GM23248 (cell line): ENCODE measurements at regions not wholly inside any gene's neighbourhood (a gene's known extent, or its start where the extent isn't known, plus 50 kb on each side); places are given as distances from the start of the nearest gene placed in this dataset.

Experiments used
- DNase-seq: peaks from one replicate; pipeline ENCODE4 v3.0.0-alpha.2; 2015
- H2AFZ ChIP-seq: fragments of 200-600 bp; sonication (generic); 2 replicates; pipeline ENCODE4 v1.6.1; 2016; ENCODE audit warnings: antibody characterized with exemption
- H3F3A ChIP-seq: fragments of 200-600 bp; sonication (generic); 2 replicates; pipeline ENCODE4 v1.6.1; 2016; ENCODE audit warnings: mild to moderate bottlenecking, antibody characterized with exemption, mixed run types; ENCODE audit not compliant: insufficient read depth
- H3K27ac ChIP-seq: fragments of 200-600 bp; sonication (generic); 2 replicates; pipeline ENCODE4 v1.5.1; 2016; ENCODE audit warnings: mild to moderate bottlenecking
- H3K27me3 ChIP-seq: fragments of 200-600 bp; sonication (generic); replicated peaks from 2 replicates; pipeline ENCODE4 v1.6.1; 2016; ENCODE audit warnings: mild to moderate bottlenecking; ENCODE audit not compliant: insufficient read depth
- H3K36me3 ChIP-seq: fragments of 200-600 bp; sonication (generic); 2 replicates; pipeline ENCODE4 v1.6.1; 2016; ENCODE audit warnings: low read depth, mild to moderate bottlenecking
- H3K4me1 ChIP-seq: fragments of 200-600 bp; sonication (generic); 2 replicates; pipeline ENCODE4 v1.6.1; 2016; ENCODE audit warnings: mild to moderate bottlenecking; ENCODE audit not compliant: insufficient read depth
- H3K4me2 ChIP-seq: fragments of 200-600 bp; sonication (generic); one replicate; pipeline ENCODE4 v1.6.1; 2016; ENCODE audit warnings: mild to moderate bottlenecking; ENCODE audit not compliant: unreplicated experiment
- H3K4me3 ChIP-seq: fragments of 200-600 bp; sonication (generic); 2 replicates; pipeline ENCODE4 v1.5.1; 2016; ENCODE audit warnings: mild to moderate bottlenecking
- H3K79me2 ChIP-seq: fragments of 200-600 bp; sonication (generic); 2 replicates; pipeline ENCODE4 v1.6.1; 2016; ENCODE audit warnings: mild to moderate bottlenecking; ENCODE audit not compliant: insufficient read depth
- H3K9ac ChIP-seq: fragments of 200-600 bp; sonication (generic); 2 replicates; pipeline ENCODE4 v1.6.1; 2016; ENCODE audit warnings: mild to moderate bottlenecking
- H3K9me2 ChIP-seq: fragments of 200-600 bp; sonication (generic); 2 replicates; pipeline ENCODE4 v1.6.1; 2016; ENCODE audit warnings: mixed run types, mild to moderate bottlenecking, moderate library complexity; ENCODE audit not compliant: insufficient read depth
- H3K9me3 ChIP-seq: fragments of 200-600 bp; sonication (generic); one replicate; pipeline ENCODE4 v1.6.1; 2017; ENCODE audit warnings: low read depth
- H4K20me1 ChIP-seq: fragments of 200-600 bp; sonication (generic); 2 replicates; pipeline ENCODE4 v1.6.0; 2016; ENCODE audit not compliant: insufficient read depth
- EZH2 ChIP-seq: fragments of 200-600 bp; sonication (generic); IDR thresholded peaks from 2 replicates; pipeline ENCODE4 v1.6.1; 2018; ENCODE audit warnings: antibody characterized with exemption, mild to moderate bottlenecking; ENCODE audit not compliant: insufficient read depth, poor library complexity, severe bottlenecking
- EZH2phosphoT487 ChIP-seq: fragments of 200-600 bp; sonication (generic); IDR thresholded peaks from 2 replicates; pipeline ENCODE4 v1.6.1; 2018; ENCODE audit warnings: antibody characterized with exemption, moderate library complexity, mild to moderate bottlenecking, low read depth; ENCODE audit not compliant: insufficient read depth
- WGBS, 2 experiments: methylation state at CpG; one replicate each; pipeline ENCODE4 v1.1.6; 2015 to 2017; ENCODE audit warnings: low lambda C conversion rate in 2 of 2, low coverage in 1 of 2; ENCODE audit errors: missing lambda C conversion rate in 2 of 2; 5-methylcytosine and 5-hydroxymethylcytosine counted together
- in situ Hi-C: fragments of 300-500 bp; cut with MboI; formaldehyde crosslinking; loops from 2 replicates; pipeline ENCODE4 v1.15.0; 2020

- TF ChIP-seq EZH2: no peak
- TF ChIP-seq EZH2phosphoT487: no peak
- Histone ChIP-seq H2AFZ (no peak overlapping the region), H3K9me2 (no peaks in the 10 kb centered on the region), H4K20me1 (no peaks in the 10 kb centered on the region), H3F3A (peaks cover 10% of the 10 kb centered on the region; the same call in 1 of the 2 replicates), H3K27ac (no peak overlapping the region), H3K79me2 (no peaks in the 10 kb centered on the region), H3K9me3 (no peaks in the 10 kb centered on the region), H3K4me3 (no peak overlapping the region), H3K4me1 (no peaks in the 10 kb centered on the region), H3K4me2 (no peak overlapping the region), H3K27me3 (peaks cover 33% of the 10 kb centered on the region), H3K36me3 (no peaks in the 10 kb centered on the region), H3K9ac (no peak overlapping the region)
- in situ Hi-C loops: no loop called here
- 17 to 31% methylated on average over 3 of the region's 3 CpGs for WGBS, 2 experiments
- no peak for DNase-seq
Measured at GRCh38 chr6:137413482-137413881, 80.7 kb downstream of the OLIG3 start.

- no peak overlapping the region for H3K27ac ChIP-seq
- H3K9me3 ChIP-seq: no peaks in the 10 kb centered on the region
- no peak for DNase-seq
- H3K9ac ChIP-seq: no peak overlapping the region
- no peaks in the 10 kb centered on the region for H4K20me1 ChIP-seq
- WGBS, 2 experiments: 38 to 45% methylated on average over 4 of the region's 4 CpGs
- no peak for TF ChIP-seq EZH2
- no peak for TF ChIP-seq EZH2phosphoT487
- H2AFZ ChIP-seq: no peak overlapping the region
- no peak overlapping the region for H3K4me2 ChIP-seq
- H3K4me3 ChIP-seq: no peak overlapping the region
- H3K79me2 ChIP-seq: no peaks in the 10 kb centered on the region
- H3K9me2 ChIP-seq: no peaks in the 10 kb centered on the region
- in situ Hi-C loops: no loop called here
- H3K36me3 ChIP-seq: no peaks in the 10 kb centered on the region
- H3K4me1 ChIP-seq: no peaks in the 10 kb centered on the region
- peaks cover 33% of the 10 kb centered on the region for H3K27me3 ChIP-seq
- H3F3A ChIP-seq: peaks cover 10% of the 10 kb centered on the region; the same call in 1 of the 2 replicates
Measured at GRCh38 chr6:137412562-137412961, 81.6 kb downstream of the OLIG3 start.

GRCh38 chr6:137409266-137409777 is 84.9 kb downstream of the OLIG3 start:
- no peak overlapping the region for H3K4me3 ChIP-seq
- H3K9me2 ChIP-seq: no peaks in the 10 kb centered on the region
- in situ Hi-C loops: no loop called here
- H3K9me3 ChIP-seq: no peaks in the 10 kb centered on the region
- peaks cover 33% of the 10 kb centered on the region for H3K27me3 ChIP-seq
- DNase-seq: no peak
- H4K20me1 ChIP-seq: no peaks in the 10 kb centered on the region
- TF ChIP-seq EZH2: no peak
- no peak for TF ChIP-seq EZH2phosphoT487
- WGBS, 2 experiments: 2 to 3% methylated on average over 2 of the region's 2 CpGs
- H3K4me2 ChIP-seq: no peak overlapping the region
- H3K9ac ChIP-seq: no peak overlapping the region
- no peaks in the 10 kb centered on the region for H3K4me1 ChIP-seq
- no peaks in the 10 kb centered on the region for H3K36me3 ChIP-seq
- no peak overlapping the region for H3K27ac ChIP-seq
- H2AFZ ChIP-seq: no peak overlapping the region
- no peaks in the 10 kb centered on the region for H3K79me2 ChIP-seq
- H3F3A ChIP-seq: no peaks in the 10 kb centered on the region

GRCh38 chr6:137407816-137408215 is 86.4 kb downstream of the OLIG3 start:
- no peak overlapping the region for H2AFZ ChIP-seq
- H4K20me1 ChIP-seq: no peaks in the 10 kb centered on the region
- H3F3A ChIP-seq: no peaks in the 10 kb centered on the region
- no peaks in the 10 kb centered on the region for H3K9me3 ChIP-seq
- H3K36me3 ChIP-seq: no peaks in the 10 kb centered on the region
- no peaks in the 10 kb centered on the region for H3K4me1 ChIP-seq
- H3K27me3 ChIP-seq: peaks cover 21% of the 10 kb centered on the region
- 19 to 20% methylated on average over 1 of the region's 1 CpG for WGBS, 2 experiments
- H3K4me3 ChIP-seq: no peak overlapping the region
- H3K9me2 ChIP-seq: no peaks in the 10 kb centered on the region
- TF ChIP-seq EZH2phosphoT487 (no peak), EZH2 (no peak)
- no peaks in the 10 kb centered on the region for H3K79me2 ChIP-seq
- H3K27ac ChIP-seq: no peak overlapping the region
- no peak overlapping the region for H3K9ac ChIP-seq
- in situ Hi-C loops: no loop called here
- DNase-seq: no peak
- no peak overlapping the region for H3K4me2 ChIP-seq

GRCh38 chr6:137405806-137406205 is 88.4 kb downstream of the OLIG3 start:
- DNase-seq: no peak
- no peak overlapping the region for H3K4me2 ChIP-seq
- in situ Hi-C loops: no loop called here
- H3K36me3 ChIP-seq: no peaks in the 10 kb centered on the region
- no peaks in the 10 kb centered on the region for H3K9me2 ChIP-seq
- no peaks in the 10 kb centered on the region for H3K79me2 ChIP-seq
- H3K4me1 ChIP-seq: no peaks in the 10 kb centered on the region
- no peaks in the 10 kb centered on the region for H3K9me3 ChIP-seq
- H3K27ac ChIP-seq: no peak overlapping the region
- H3K27me3 ChIP-seq: 0 out of 2 replicates have a peak, but pooled peaks cover 5% of the 10 kb centered on the region
- no peak for TF ChIP-seq EZH2
- TF ChIP-seq EZH2phosphoT487: no peak
- no peak overlapping the region for H2AFZ ChIP-seq
- no peak overlapping the region for H3K4me3 ChIP-seq
- no peaks in the 10 kb centered on the region for H4K20me1 ChIP-seq
- no peaks in the 10 kb centered on the region for H3F3A ChIP-seq
- H3K9ac ChIP-seq: no peak overlapping the region
